ENCODE measurements at regions not wholly inside any gene's neighbourhood (a gene's known extent, or its start where the extent isn't known, plus 50 kb on each side); places are given as distances from the start of the nearest gene placed in this dataset.

- TF ChIP-seq POLR2A (IDR thresholded peaks at IDR 0.05; ENCODE audit: low read depth, low read length), result no peak
- TF ChIP-seq POLR2AphosphoS5 (IDR thresholded peaks at IDR 0.05; ENCODE audit: low read depth, low read length), result no peak
- no peak for TF ChIP-seq TAF1 (IDR thresholded peaks at IDR 0.05; ENCODE audit: borderline replicate concordance, low read depth, low read length)
Observed at GRCh38 chr11:27242591-27242990, 120.4 kb downstream of the CCDC34 start.

Data from GM12892 (cell line).